Hindlimb muscle (tissue), 1 donor: ENCODE measurements at regions not wholly inside any gene's neighbourhood (a gene's known extent, or its start where the extent isn't known, plus 50 kb on each side); places are given as distances from the start of the nearest gene placed in this dataset.

ENCODE experiments used
- DNase-seq: peaks from one replicate; pipeline ENCODE4 v3.0.0-alpha.2; 2013

DNA sequence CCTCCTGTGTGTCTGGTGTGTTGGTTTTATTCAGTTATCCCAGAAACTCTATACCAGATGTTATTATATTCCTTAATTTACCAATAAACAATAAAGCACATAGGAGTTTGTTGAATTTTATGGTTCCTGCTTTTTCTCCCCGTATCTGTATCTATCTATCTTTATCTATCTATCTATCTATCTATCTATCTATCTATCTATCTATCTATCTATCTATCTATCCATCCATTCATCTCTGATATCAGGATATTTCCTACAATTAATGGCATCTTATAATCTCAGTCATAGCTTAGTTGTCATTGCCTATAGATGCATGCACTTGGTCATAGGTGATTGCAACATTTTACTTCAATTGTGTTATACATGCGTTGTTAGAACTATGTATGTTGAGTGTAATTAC lies 500.2 kb upstream of the ZEB2 start:
- no peak for DNase-seq

DNA sequence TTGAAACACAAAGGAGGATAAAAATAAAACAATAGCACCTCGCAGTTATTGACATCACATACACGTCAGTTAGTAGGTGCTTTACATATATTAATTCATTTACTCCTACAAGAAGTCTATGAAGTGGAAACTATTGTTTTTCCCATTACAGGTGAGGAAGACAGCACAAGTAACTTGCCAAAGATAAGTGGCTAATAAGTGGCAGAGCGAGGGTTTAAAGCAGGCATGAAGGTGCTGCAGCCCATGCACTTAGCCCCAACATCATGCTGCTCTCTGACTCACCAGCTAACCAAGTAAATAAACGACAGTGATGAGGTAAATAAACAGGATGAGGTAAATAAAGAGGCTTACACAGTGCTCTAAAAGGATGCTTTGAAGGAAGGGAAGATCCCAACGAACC lies 498.6 kb upstream of the ZEB2 start:
- DNase-seq = no peak

DNA sequence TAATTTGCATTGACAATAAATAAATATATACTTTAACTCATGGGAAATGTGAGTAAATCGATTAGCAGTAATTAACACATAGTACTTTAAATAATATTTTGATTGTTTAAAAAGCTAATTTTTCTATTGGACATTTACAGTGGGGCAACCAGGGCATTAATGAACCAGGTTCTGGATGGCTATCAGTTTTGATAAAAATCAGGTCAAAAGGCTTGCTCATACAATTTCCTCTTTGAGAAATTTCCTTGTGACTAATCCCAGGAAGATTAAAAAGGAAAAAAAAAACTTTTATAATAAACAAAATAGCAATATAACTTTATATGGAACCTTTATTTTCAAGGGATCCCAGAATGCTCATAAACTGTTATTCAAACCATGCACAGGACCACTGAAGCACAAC lies 497.2 kb upstream of the ZEB2 start:
- no peak for DNase-seq

DNA sequence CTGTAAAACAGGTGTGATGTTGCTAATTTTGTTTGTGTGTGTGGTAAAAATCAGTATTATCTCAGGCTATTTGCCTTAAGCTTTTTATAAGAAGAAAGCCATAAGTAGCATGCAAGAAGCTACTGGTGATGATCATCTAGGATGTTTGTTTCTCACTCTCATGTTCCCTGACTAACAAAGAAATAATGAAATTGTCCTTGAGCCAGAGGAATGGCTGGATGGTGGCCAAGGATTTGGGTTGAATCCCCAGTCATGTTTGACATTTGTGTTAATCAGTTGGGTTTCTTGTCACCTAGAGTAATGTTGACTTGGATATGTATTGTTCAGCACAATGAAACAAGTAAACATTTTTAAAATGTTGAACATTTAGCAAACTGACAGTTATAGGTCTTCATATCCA lies 496.8 kb upstream of the ZEB2 start:
- DNase-seq = no peak

DNA sequence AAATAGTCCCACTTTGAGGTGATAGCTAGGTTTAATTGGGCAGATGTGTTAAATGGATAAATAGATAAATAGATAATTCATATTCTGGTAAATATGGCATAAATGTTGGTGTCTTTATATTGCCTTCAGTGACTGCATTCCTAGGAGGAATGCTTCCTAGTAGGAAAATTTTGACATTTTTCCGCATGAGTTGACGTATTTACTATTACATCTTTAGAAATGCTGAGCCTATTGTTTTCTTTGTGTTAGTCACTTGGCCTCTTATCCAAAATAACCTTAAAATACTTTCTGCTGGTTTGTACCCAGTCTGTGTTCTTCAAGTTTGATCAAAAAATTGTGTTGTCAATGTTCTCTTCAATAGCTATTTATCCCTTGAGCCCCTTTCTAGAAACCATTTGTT lies 495.6 kb upstream of the ZEB2 start:
- no peak for DNase-seq

DNA sequence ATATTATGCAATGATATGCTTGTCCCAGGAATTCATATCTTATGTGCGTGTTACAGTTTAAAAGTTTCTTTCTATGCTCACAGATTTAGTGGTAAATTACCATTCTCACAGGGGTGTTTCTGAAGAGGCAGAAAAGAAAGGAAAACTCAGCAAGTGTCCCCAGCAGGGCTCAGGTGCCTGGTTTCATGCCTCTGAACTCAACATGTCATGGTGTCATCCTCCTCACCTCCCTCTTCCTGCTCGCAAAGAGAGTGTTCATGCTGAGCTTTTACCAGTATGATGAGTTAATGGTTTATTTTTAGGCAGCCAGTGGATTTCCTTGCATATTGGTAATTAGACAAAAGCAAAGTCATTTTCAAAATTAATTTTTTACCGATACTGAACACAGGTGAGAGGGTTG lies 492.9 kb upstream of the ZEB2 start:
- DNase-seq = no peak

DNA sequence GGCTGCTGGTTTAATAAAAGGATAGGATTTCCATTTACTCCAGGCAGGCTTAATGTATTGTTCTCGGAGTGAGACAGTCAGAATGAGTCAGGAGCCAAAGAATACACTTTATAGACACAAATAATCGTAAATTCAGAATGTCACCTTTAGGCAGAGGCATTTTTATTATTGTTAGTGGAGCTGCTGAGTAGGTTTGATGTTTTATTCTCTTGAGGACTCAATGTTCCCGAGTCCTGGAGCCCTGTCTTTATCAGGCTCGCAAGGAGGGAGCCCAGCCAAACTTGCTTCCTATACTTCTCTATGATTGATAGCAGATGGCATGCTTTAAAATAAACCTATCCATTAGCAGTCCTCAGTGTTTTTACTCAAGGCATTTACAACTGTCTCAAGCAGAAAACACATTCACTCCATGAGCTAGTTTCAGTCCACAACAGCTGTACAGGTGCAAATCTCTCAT lies 492.3 kb upstream of the ZEB2 start:
- DNase-seq = no peak

DNA sequence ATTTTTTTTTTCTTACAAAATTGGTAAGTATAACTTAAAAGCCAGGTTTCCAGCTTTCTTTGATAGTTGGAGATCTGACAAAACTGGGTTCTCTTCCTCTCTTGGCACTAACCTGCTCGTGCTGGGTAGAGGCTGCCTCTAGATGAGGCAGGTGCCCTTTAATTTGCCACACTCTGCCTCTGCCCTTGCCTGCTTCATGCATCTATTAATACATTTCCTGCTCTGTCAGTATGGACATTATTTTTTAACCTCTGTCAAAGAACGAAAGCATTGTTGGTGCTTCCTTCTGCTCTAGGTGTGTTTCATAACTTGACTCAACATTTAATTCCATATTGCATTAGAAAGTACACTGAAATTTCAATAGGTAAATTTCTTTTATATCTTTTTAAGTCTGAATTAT lies 490.7 kb upstream of the ZEB2 start:
- no peak for DNase-seq

DNA sequence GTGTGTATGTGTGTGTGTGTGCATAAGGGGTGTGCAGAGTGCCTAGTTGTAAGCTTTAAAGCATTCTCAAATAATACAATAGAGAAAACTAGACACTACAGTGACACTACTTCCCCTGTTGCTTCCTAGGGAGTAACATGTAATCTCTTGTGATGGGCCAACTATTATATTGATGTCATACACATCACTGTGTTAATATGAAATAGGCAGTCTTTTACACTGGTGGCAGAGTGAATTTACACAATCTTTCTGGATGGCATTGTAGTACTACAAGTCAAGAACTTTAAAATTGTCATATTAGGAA lies 488.0 kb upstream of the ZEB2 start:
- DNase-seq = no peak

DNA sequence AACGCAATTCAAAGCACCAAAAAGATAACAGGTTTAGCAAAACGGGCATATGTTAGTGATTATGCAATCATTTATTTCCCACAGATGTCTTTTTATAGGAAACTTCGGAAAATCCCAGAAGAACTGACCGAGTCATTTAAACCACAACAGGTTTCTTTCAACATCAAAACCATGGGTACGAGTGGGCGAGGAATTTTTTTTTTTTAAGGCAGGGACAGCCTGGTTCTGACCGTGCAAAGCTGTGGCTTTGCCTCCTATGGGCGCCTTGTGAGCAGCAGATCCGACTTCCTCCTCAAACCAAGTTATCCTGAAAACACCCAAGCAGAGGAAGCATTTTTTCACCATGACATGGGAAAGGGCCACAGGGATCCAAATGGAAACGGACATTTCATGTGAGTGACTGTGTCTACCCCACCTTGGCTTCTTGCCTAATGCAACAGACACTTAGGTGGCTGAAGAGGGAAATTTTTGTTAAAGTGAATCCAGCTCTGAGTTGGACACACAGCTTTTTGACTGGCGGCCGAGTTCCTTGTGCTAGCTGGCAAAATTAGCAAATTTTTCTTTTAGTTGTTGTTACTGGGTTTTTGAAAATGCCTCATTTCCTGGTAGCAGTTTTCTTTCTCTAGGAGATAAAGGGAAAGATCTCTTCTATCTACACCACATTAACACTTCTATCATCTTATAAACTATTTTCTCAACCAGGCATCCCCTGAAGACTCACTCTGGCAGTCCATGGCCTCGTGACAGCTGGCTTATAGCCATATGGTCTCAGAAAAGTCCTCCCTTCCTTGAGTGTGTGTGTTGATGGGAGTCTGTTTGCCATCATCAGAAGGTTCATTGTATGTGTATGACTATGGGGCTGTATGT lies 487.4 kb upstream of the ZEB2 start:
- no peak for DNase-seq

DNA sequence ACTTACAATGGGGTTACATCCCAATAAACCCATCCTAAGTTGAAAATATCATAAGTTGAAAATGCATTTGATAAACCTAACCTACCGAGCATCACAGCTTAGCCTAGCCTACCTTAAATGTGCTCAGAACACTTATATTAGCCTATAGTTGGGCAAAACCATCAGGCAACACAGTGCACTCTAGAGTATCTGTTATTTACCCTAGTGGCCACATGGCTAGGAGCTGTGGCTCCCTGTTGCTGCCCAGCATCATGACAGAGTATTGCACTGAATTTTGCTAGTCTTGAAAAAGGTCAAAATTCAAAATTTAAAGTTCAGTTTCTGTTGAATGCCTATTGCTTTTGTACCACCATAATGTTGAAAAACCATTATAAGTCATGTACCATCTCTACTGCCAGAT lies 482.7 kb upstream of the ZEB2 start:
- no peak for DNase-seq

DNA sequence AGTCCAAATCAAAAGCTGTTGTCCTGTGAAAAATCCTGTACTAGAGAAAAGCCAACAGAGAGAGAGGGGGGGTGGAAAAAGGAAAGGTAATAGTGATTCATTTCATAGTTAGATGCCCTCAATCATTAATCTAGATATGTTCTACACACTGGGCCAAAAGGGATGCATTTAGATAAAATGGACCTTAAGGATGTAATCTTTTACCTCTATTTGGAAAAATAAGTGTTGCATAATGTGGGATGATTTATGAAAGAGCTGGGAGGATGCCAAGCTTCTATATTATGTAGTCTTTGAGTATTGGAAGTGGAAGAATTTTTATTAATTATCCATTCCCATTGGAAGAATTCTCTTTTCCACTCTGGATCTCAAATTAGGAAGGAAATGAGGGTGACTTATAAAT lies 480.5 kb upstream of the ZEB2 start:
- no peak for DNase-seq

DNA sequence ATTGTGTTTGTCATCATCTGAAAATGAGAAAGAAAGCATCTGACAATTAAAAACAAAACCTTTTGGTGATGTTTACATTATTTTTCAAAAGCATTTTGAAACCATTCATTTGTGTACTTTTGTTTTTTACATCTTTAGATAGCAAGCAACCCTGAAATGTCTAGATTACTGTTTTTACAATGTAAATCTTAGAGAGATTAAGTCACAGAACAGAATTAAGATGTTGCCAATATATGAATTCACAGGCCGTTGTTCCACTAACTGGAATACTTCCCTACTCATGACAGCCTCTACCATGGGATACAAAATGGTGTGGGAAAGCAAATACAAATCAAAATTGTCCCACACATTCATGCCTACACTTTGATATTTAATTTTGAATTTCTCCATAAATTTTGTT lies 480.0 kb upstream of the ZEB2 start:
- no peak for DNase-seq

DNA sequence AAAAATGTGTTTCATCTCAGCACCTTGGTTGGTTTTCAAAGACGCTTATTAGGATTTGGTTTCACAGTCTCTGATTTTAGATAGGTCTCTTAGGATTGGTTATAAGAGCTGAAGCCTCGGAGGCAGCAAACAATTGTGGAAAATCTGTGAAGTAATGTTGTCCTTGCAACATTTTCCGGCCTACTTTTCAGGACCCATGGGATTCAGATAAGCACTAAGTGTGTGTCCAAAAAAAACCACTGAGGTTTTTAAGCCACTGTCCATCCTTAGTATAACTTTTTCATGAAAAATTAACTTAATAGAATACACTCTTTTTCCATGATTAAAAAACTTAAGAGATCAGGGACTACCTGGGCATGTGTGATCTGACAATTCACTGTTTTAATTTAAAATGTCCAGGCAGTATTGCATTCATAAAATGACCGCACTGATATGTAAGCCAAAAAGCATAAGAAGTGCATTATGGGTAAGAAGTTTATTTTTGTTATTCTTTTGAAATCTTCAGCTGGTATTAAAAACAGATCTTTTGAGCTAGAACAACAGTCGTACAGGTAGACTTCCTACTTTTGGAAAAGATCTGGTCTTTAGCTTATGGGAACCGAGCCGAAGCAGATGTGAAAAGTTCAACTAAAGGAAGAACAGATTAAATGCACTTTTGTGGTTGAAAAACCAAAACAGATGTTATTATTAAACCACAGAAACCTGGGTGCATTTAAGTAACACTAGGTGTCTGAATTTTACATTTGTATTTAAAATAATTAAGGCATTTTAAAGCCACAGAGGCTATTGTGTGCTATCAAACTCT lies 479.4 kb upstream of the ZEB2 start:
- DNase-seq = peak; percentile 61

DNA sequence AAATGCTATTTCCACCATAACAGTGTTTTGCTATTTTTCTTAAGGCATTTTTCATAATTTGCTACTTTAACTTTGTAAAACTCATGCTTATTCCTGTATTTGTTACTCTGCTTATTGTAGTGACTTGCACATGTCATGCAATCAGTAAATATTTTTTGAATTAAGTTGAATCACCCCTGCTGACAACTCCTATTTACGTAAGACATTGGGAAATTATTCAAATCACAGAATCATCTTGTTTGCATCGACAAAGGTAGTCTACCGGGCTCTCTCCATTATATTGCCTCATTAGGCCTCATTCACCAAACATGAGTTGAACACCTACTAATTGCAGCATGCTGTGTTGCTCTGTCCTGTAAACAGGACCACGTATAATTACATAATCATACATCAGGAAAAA lies 478.5 kb upstream of the ZEB2 start:
- DNase-seq = no peak

DNA sequence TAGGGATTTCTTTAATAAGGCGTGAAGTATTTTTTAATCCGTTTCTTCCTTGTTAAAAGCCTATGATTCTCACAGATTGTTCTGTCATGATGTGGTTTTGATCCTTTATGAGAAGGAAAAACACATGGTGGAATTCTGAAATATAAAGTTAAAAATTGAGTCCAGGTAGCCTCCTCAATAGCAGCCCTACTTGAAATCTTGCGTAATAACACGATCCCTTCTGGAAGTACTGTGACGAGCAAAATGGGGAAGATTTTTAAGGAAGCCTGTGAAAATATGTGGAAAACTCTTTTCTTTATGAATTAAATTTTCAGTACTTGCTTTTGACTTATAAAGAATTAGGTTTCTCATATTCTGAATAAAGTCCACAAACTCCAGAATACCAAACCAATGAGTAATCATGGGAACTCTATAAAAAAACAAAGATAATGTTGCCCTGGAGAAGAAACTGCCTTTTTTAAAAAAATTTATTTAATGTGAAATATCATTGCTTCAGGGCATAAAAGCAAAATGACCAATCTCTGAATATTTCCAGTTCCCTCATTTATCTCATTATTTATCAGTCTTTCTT lies 476.4 kb upstream of the ZEB2 start:
- DNase-seq = no peak

DNA sequence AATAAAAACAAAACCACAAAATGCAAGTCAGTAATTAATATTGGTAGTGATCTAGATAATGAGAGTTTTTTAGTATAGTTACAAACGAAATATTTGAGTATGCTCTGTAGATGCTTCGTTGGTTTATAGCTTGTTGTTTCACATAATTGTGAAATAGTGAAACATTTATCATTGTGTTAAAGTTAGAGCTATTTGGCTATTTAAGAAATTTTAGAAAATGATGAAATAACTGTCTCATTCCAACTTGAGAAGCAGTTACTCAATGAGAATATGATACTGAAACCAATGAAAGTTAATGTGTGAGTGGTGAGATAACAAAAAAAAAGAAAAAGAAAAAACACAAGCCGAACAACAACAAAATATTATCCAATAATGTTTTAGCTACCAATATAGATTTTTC lies 475.6 kb upstream of the ZEB2 start:
- no peak for DNase-seq

DNA sequence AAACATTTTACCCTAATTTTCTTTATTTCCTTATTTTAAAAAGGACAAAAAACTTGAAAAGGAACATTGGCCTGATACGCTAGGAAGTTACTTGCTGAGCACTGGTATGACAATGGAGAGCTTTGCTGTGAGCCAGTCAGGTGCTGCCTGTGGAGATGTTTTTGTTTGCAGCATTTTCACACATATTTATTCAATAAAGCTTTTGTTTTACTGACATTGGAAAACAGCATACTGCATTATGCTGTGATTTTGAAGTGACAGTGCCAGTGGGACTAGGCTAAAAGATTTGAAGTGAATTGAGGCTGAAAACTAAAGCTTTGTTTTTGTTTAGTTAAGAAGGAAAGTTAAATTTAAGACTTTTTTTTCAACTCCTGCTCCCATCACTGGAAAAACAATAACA lies 470.7 kb upstream of the ZEB2 start:
- no peak for DNase-seq

DNA sequence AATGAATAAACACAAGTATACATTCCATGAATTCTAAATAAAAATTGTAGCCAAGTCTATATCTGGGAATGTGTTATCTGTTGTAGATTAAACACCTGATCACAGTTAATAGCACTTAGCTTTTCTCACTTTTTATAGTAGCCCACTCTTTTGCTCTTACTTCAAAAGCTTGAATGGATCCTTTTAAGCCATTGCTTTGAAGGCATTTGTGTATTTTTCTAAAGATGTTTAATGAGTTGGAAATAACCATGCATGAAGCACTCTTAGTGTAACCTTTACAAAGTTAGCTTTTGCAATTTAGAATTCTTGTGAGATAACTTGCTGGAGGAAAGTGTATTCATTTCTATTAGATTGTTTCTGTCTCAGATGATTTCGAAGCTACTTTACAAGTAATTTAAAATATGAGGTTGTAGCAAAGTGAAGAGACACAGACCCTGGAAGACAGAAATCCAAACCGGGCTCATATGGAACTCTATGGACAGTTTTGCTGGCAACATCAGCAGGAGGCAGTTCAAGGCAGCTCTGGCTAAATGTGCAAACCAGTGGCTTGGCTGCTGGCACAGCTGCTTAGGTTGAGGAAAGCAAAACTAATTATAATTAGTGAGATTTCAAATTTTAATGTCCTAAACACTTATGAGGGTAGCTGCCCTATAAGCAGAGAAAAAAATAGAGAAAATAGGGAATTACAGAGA lies 469.8 kb upstream of the ZEB2 start:
- DNase-seq = no peak

DNA sequence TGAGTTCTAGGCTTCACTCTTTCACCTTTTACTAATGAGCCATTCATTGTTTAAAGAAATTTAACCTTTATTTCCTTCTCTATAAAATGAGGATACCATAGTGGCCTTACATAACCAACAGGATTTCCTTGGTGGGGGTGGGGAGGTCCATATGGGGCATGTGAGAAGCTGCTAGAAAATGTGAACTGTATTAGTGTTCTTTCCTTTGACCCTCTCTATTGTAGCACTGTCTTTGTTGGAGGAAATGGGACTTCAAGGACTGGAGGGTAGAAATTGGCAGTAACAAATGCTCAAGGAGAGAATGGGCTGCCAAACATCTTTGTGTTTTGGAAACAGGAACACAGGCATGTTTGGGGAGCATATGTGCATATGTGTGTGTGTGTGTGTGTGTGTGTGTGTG lies 468.7 kb upstream of the ZEB2 start:
- DNase-seq = no peak

DNA sequence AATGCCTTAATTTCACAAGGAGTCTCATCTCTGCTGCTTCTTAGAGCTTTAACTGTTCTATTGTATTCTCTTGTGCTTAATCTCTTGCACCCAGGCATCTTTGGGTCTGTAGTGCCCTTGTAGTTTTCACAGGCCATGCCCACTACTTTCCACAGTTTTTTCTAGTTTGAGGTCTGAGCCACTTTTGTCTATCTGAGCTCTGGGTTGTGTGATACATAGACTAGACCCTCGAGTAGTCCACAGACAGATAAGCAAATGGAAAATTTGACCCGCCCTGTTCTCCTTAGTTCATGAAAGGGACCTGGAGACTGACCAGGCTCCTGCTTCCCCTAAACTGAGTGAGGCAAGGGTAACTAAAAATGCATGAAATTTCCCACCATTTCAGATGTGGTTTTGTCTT lies 466.8 kb upstream of the ZEB2 start:
- DNase-seq = no peak

DNA sequence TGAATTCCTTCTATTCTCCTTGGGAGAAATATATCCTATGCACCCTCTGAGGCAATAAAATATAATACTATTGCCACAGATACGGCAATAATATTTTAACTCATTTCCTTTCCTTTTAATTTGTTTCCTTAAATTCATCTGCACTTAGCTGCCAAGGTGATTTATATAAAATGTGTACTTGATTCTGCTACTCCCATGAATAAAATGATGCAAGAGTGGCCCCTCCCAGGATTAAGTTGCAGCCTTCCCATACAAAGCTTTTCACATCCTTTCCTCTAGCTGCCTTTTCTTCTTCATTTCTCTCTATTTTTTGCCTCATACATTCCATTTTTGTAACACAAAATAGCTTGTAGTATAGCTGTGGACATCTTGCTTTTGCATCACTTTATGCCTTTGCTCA lies 464.1 kb upstream of the ZEB2 start:
- DNase-seq = no peak

DNA sequence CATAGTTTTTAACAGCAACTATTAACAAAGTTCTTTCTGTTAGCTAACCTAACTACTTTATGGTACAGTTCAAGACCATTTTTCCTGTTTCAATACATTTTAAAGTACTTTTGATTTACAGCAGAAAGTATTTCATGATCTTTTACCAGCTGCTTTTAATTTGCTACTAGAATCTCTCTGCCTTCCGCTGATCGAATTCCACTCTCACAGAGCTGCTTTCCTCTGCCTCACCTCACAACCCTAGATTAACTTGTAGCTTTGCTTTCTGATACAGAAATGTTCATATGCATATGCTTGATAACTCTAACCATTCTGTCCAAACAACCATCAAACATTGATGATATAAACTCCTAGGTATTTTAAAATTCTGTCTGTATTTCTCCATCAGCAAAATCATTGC lies 463.2 kb upstream of the ZEB2 start:
- DNase-seq = no peak
